OCI-LY3 (cell line): ENCODE measurements at regions not wholly inside any gene's neighbourhood (a gene's known extent, or its start where the extent isn't known, plus 50 kb on each side); places are given as distances from the start of the nearest gene placed in this dataset.

Experiments
- CTCF ChIP-seq: fragments of 200-600, 300-600 bp; sonication (generic); IDR thresholded peaks from 2 replicates; pipeline ENCODE4 v1.5.1; 2014; ENCODE audit warnings: antibody characterized with exemption, low read length, low read depth
- EZH2phosphoT487 ChIP-seq: fragments of 200-600 bp; shearing (Covaris generic); IDR thresholded peaks from 2 replicates; pipeline ENCODE4 v1.6.1; 2018; ENCODE audit warnings: antibody characterized with exemption, mixed run types, low read depth

- TF ChIP-seq CTCF = no peak
- TF ChIP-seq EZH2phosphoT487 = no peak
Measured at GRCh38 chr16:82340531-82340930, 170.5 kb upstream of the MPHOSPH6 start.
